Upper lobe of left lung (tissue), 4 donors: ENCODE measurements at regions not wholly inside any gene's neighbourhood (a gene's known extent, or its start where the extent isn't known, plus 50 kb on each side); places are given as distances from the start of the nearest gene placed in this dataset.

Experiments
- CTCF ChIP-seq, 6 experiments: fragments of 450-650 bp in 4 of 6; fragments of 200-600 bp in 2 of 6; sonication (generic) in 2 of 6; IDR thresholded peaks; one replicate each; pipeline ENCODE4 v1.5.1; 2016 to 2019; ENCODE audit warnings: antibody characterized with exemption in 6 of 6
- POLR2A ChIP-seq, 4 donors: fragments of 450-650 bp; IDR thresholded peaks; one replicate each; pipeline ENCODE4 v1.5.1; 2016 to 2017; ENCODE audit warnings: antibody characterized with exemption in 4 of 4, mild to moderate bottlenecking in 2 of 4

DNA sequence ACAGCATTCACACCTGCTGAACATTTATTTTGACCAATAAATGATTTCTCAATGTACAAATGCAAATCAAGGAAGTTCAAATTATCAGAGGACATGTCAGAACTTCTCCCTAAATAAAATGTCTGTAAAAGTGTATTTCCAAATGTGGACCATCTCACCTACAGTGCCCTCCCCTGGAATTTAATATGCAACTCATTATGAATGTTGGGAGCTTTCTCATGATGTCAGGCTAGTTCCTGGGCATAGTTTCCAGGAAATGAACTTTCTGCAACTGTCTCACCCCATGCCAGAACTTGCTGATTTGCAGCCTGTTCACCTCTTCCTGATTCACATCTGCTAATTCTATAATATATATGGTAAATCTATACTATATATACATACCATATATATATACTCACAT lies 408.5 kb upstream of the USP9Y start:
- TF ChIP-seq POLR2A (IDR thresholded peaks at IDR 0.05), result no peak
- TF ChIP-seq CTCF (IDR thresholded peaks at IDR 0.05), result no peak
